H1 (cell line): ENCODE measurements at regions not wholly inside any gene's neighbourhood (a gene's known extent, or its start where the extent isn't known, plus 50 kb on each side); places are given as distances from the start of the nearest gene placed in this dataset.

Experiments used
- CTCF ChIA-PET: fragments of 300-600 bp; sonication (Branson Sonifier 250); formaldehyde crosslinking; loops from one replicate; lab custom pipeline; 2021; ENCODE audit not compliant: partially characterized antibody; lab: Charles Lee
- POLR2A ChIA-PET: fragments of 300-600 bp; sonication (Branson Sonifier 250); formaldehyde crosslinking; loops from one replicate; lab custom pipeline; 2021; ENCODE audit warnings: inconsistent platforms; ENCODE audit not compliant: partially characterized antibody; lab: Charles Lee
- DNase-seq, 2 experiments: peaks; one replicate each; pipeline versions ENCODE4 v3.0.0 to v3.0.0-alpha.2; 2010 to 2022; ENCODE audit warnings: low spot score in 2 of 2, low read depth in 1 of 2, mixed read lengths in 1 of 2
- FAIRE-seq: peaks from 2 replicates; lab custom pipeline; 2011; peaks lifted over from hg19 to GRCh38; lab: Jason Lieb, UNC
- H2AFZ ChIP-seq: 2 replicates; pipeline ENCODE4 v1.8.1; 2012; ENCODE audit warnings: low read length, inconsistent platforms
- H2AK5ac ChIP-seq: 2 replicates; pipeline ENCODE4 v1.6.1; 2013; ENCODE audit warnings: low read depth, low read length
- H2BK120ac ChIP-seq: replicated peaks from 2 replicates; pipeline ENCODE3; 2013; ENCODE audit warnings: low read depth, low read length, inconsistent platforms
- H2BK12ac ChIP-seq: 2 replicates; pipeline ENCODE4 v1.6.1; 2013; ENCODE audit warnings: low read depth, low read length
- H2BK15ac ChIP-seq: 2 replicates; pipeline ENCODE4 v1.6.1; 2013; ENCODE audit warnings: low read length
- H2BK20ac ChIP-seq: 2 replicates; pipeline ENCODE4 v1.6.1; 2013; ENCODE audit warnings: low read length
- H2BK5ac ChIP-seq: 2 replicates; pipeline ENCODE4 v1.6.1; 2013; ENCODE audit warnings: low read depth, low read length
- H3K14ac ChIP-seq: 2 replicates; pipeline ENCODE4 v1.6.1; 2013; ENCODE audit warnings: inconsistent platforms; ENCODE audit not compliant: insufficient read length
- H3K18ac ChIP-seq: 2 replicates; pipeline ENCODE4 v1.6.1; 2013; ENCODE audit warnings: low read length; ENCODE audit errors: extremely low read depth
- H3K23ac ChIP-seq: 2 replicates; pipeline ENCODE4 v1.6.1; 2013; ENCODE audit warnings: inconsistent platforms; ENCODE audit not compliant: insufficient read length
- H3K23me2 ChIP-seq: 2 replicates; pipeline ENCODE4 v1.6.1; 2013; ENCODE audit warnings: low read depth, low read length
- H3K27ac ChIP-seq: 2 replicates; pipeline ENCODE4 v1.6.1; 2011; ENCODE audit warnings: low read depth, low read length, inconsistent platforms
- H3K27me3 ChIP-seq, 4 experiments: replicated peaks in 1 of 4; 1 replicate in 1 of 4; 2 replicates in 3 of 4; pipeline versions ENCODE4 v1.6.1 to v1.8.1; 2011 to 2013; ENCODE audit warnings: low read length in 3 of 4, mild to moderate bottlenecking in 3 of 4, inconsistent platforms in 2 of 4, mixed read lengths in 2 of 4, moderate library complexity in 1 of 4; ENCODE audit not compliant: control insufficient read depth in 3 of 4, insufficient read depth in 3 of 4; ENCODE audit errors: extremely low read depth in 1 of 4
- H3K36me3 ChIP-seq, 4 experiments: 2 replicates each; pipeline versions ENCODE4 v1.6.1 to v1.8.1; 2011 to 2013; ENCODE audit warnings: mild to moderate bottlenecking in 4 of 4, low read length in 3 of 4, moderate library complexity in 2 of 4, control low read depth in 1 of 4, inconsistent platforms in 1 of 4; ENCODE audit not compliant: insufficient read depth in 4 of 4, control insufficient read depth in 2 of 4
- H3K4ac ChIP-seq: replicated peaks from 2 replicates; pipeline ENCODE3; 2013; ENCODE audit warnings: low read length, low read depth, mixed read lengths, inconsistent platforms; ENCODE audit not compliant: insufficient read length
- H3K4me1 ChIP-seq, 4 experiments: replicated peaks in 1 of 4; 1 replicate in 1 of 4; 2 replicates in 3 of 4; pipeline versions ENCODE4 v1.6.1 to v1.8.1; 2011 to 2013; ENCODE audit warnings: low read length in 3 of 4, inconsistent platforms in 2 of 4, mixed read lengths in 1 of 4; ENCODE audit not compliant: insufficient read depth in 4 of 4, control insufficient read depth in 3 of 4
- H3K4me2 ChIP-seq, 2 experiments: 2 replicates each; pipeline versions ENCODE4 v1.6.1 to v1.8.1; 2011 to 2013; ENCODE audit warnings: low read depth in 2 of 2, low read length in 2 of 2, control low read depth in 1 of 2, inconsistent platforms in 1 of 2, mild to moderate bottlenecking in 1 of 2; ENCODE audit not compliant: insufficient read depth in 1 of 2
- H3K4me3 ChIP-seq, 4 experiments: fragments of 200-600, 300-600 bp in 1 of 4; sonication (generic), shearing (Covaris generic), sonication (Bioruptor Twin) in 1 of 4; 2 replicates each; pipeline versions ENCODE4 v1.5.1 to v1.8.1; 2011 to 2016; ENCODE audit warnings: low read length in 4 of 4, low read depth in 3 of 4, control low read depth in 2 of 4, inconsistent platforms in 2 of 4, mild to moderate bottlenecking in 2 of 4, mixed read lengths in 1 of 4, moderate library complexity in 1 of 4; ENCODE audit not compliant: insufficient read depth in 2 of 4; ENCODE audit errors: extremely low read depth in 1 of 4
- H3K56ac ChIP-seq: replicated peaks from 2 replicates; pipeline ENCODE3; 2013; ENCODE audit warnings: low read depth, mild to moderate bottlenecking, mixed read lengths, low read length, inconsistent platforms; ENCODE audit not compliant: insufficient read length
- H3K79me1 ChIP-seq: 2 replicates; pipeline ENCODE4 v1.6.1; 2013; ENCODE audit warnings: low read depth, low read length, control low read depth
- H3K79me2 ChIP-seq, 2 experiments: 2 replicates each; pipeline versions ENCODE4 v1.6.1 to v1.8.1; 2012 to 2013; ENCODE audit warnings: low read length in 2 of 2, mild to moderate bottlenecking in 2 of 2, inconsistent platforms in 1 of 2; ENCODE audit not compliant: insufficient read depth in 2 of 2, control insufficient read depth in 1 of 2
- H3K9ac ChIP-seq, 4 experiments: replicated peaks in 1 of 4; 1 replicate in 1 of 4; 2 replicates in 3 of 4; pipeline versions ENCODE4 v1.6.1 to v1.8.1; 2011 to 2013; ENCODE audit warnings: low read depth in 3 of 4, low read length in 3 of 4, control low read depth in 2 of 4, mild to moderate bottlenecking in 2 of 4, moderate library complexity in 2 of 4, inconsistent platforms in 1 of 4; ENCODE audit errors: extremely low read depth in 1 of 4
- H3K9me3 ChIP-seq, 2 experiments: 2 replicates each; pipeline versions ENCODE4 v1.6.1 to v1.8.1; 2012 to 2013; ENCODE audit warnings: mild to moderate bottlenecking in 2 of 2, moderate library complexity in 2 of 2, control low read depth in 1 of 2, inconsistent platforms in 1 of 2, low read depth in 1 of 2, low read length in 1 of 2, mixed read lengths in 1 of 2; ENCODE audit not compliant: insufficient read depth in 2 of 2
- H4K20me1 ChIP-seq, 2 experiments: replicated peaks in 1 of 2; 2 replicates each; pipeline versions ENCODE3 to v1.8.1; 2011 to 2013; ENCODE audit warnings: inconsistent platforms in 2 of 2, low read length in 2 of 2, mild to moderate bottlenecking in 1 of 2; ENCODE audit not compliant: insufficient read depth in 2 of 2, control insufficient read depth in 1 of 2
- H4K5ac ChIP-seq: 2 replicates; pipeline ENCODE4 v1.6.1; 2013; ENCODE audit warnings: low read length, low read depth, mixed read lengths, inconsistent platforms; ENCODE audit not compliant: insufficient read length
- H4K8ac ChIP-seq: 2 replicates; pipeline ENCODE4 v1.8.0; 2013; ENCODE audit warnings: mild to moderate bottlenecking, moderate library complexity, low read length, inconsistent platforms; ENCODE audit not compliant: insufficient read depth; ENCODE audit errors: extremely low read depth
- H4K91ac ChIP-seq: replicated peaks from 2 replicates; pipeline ENCODE3; 2013; ENCODE audit warnings: low read length, mixed read lengths, inconsistent platforms; ENCODE audit not compliant: insufficient read length
- CHD1 ChIP-seq: IDR thresholded peaks from 2 replicates; pipeline ENCODE4 v1.6.1; 2012; ENCODE audit warnings: low read depth, low read length, improper control_type of control experiment
- CTBP2 ChIP-seq: IDR thresholded peaks from 2 replicates; pipeline ENCODE4 v1.7.0; 2011; ENCODE audit warnings: borderline replicate concordance, mild to moderate bottlenecking, moderate library complexity, mixed read lengths, low read length; ENCODE audit not compliant: insufficient read depth, insufficient read length
- CTCF ChIP-seq, 3 experiments: IDR thresholded peaks; 1 replicate in 2 of 3; 2 replicates in 1 of 3; pipeline versions ENCODE4 v1.5.1 to v1.6.1; 2011; ENCODE audit warnings: low read length in 3 of 3, mild to moderate bottlenecking in 3 of 3, inconsistent platforms in 2 of 3, low read depth in 1 of 3, moderate library complexity in 1 of 3; ENCODE audit not compliant: insufficient read depth in 1 of 3; ENCODE audit errors: control extremely low read depth in 1 of 3
- E2F6 ChIP-seq: IDR thresholded peaks from 2 replicates; pipeline ENCODE4 v1.6.1; 2012; ENCODE audit warnings: inconsistent platforms
- GTF2F1 ChIP-seq: IDR thresholded peaks from 2 replicates; pipeline ENCODE4 v1.6.1; 2012; ENCODE audit warnings: low read depth, low read length, improper control_type of control experiment, borderline replicate concordance
- RAD21 ChIP-seq, 2 experiments: IDR thresholded peaks in 1 of 2; conservative IDR thresholded peaks in 1 of 2; 2 replicates each; pipeline ENCODE4 v1.6.1; 2011; ENCODE audit warnings: low read depth in 2 of 2, low read length in 2 of 2, improper control_type of control experiment in 1 of 2, inconsistent platforms in 1 of 2, mild to moderate bottlenecking in 1 of 2, moderate library complexity in 1 of 2
- TCF12 ChIP-seq: IDR thresholded peaks from 2 replicates; pipeline ENCODE4 v1.6.1; 2011; ENCODE audit warnings: low read depth, mild to moderate bottlenecking, low read length
- whole genome bisulfite sequencing, 2 experiments: shearing (Covaris generic) in 1 of 2; methylation state at CpG; one replicate each; pipeline versions ENCODE4 v1.1.6 to v1.1.7; 2013 to 2015; ENCODE audit warnings: low lambda C conversion rate in 2 of 2, mixed read lengths in 2 of 2, inconsistent platforms in 1 of 2, low coverage in 1 of 2, missing lambda C conversion rate in 1 of 2; ENCODE audit not compliant: insufficient replicate concordance in 2 of 2, insufficient coverage in 1 of 2, insufficient read length in 1 of 2; ENCODE audit errors: extremely low coverage in 1 of 2, missing lambda C conversion rate in 1 of 2; 5-methylcytosine and 5-hydroxymethylcytosine counted together

- H2BK5ac ChIP-seq, result no peak overlapping the region
- no peaks in the 10 kb centered on the region for H3K79me2 ChIP-seq
- H3K36me3 ChIP-seq, result no peaks in the 10 kb centered on the region
- no peaks in the 10 kb centered on the region for H3K9me3 ChIP-seq
- H3K23ac ChIP-seq, result no peak overlapping the region
- H3K4me1 ChIP-seq, result no peaks in the 10 kb centered on the region
- DNase-seq (no peak), FAIRE-seq (no peak)
- H4K5ac ChIP-seq, result no peak overlapping the region
- no peak overlapping the region for H2AK5ac ChIP-seq
- TF ChIP-seq CTCF (IDR thresholded peaks at IDR 0.05; ENCODE audit: control extremely low read depth in 1 of 3, insufficient read depth in 1 of 3, low read depth in 1 of 3, low read length in 3 of 3) (peak in 1 of 3 experiments; percentile 4; a peak in 2 of 4 replicates), CHD1 (no peak), TCF12 (no peak), GTF2F1 (no peak), E2F6 (no peak), CTBP2 (no peak), RAD21 (IDR thresholded peaks at IDR 0.05 in 1 of 2, conservative IDR thresholded peaks at IDR 0.05 in 1 of 2; ENCODE audit: low read depth in 2 of 2, low read length in 2 of 2) (peak in 1 of 2 experiments; percentile 35; a peak in 2 of 4 replicates)
- H4K8ac ChIP-seq, result no peak overlapping the region
- no peak overlapping the region for H2BK15ac ChIP-seq
- H3K4ac ChIP-seq, result no peak overlapping the region
- H3K4me2 ChIP-seq, result no peak overlapping the region
- H4K91ac ChIP-seq, result no peak overlapping the region
- no peak overlapping the region for H2AFZ ChIP-seq
- no peak overlapping the region for H2BK120ac ChIP-seq
- no peaks in the 10 kb centered on the region for H4K20me1 ChIP-seq
- H3K79me1 ChIP-seq, result no peaks in the 10 kb centered on the region
- H3K23me2 ChIP-seq, result no peaks in the 10 kb centered on the region
- H3K27ac ChIP-seq, result no peak overlapping the region
- no peak overlapping the region for H2BK20ac ChIP-seq
- H3K27me3 ChIP-seq, result no peaks in the 10 kb centered on the region
- no peak overlapping the region for H2BK12ac ChIP-seq
- H3K18ac ChIP-seq, result no peak overlapping the region
- H3K9ac ChIP-seq, result no peak overlapping the region
- no peak overlapping the region for H3K4me3 ChIP-seq
- WGBS, 2 experiments, result 93% methylated on average over 4 of the region's 4 CpGs; no CpG with 5 or more reads in 1 of the 2 experiments
- no peak overlapping the region for H3K14ac ChIP-seq
- ChIA-PET POLR2A (no interaction called here), CTCF (interaction anchor here (0.8 kb wide), 1 partner anchor 257 kb away, joined by 3 read pairs; no protein-coding TSS in a partner anchor)
- H3K56ac ChIP-seq, result no peak overlapping the region
Measured at GRCh38 chr14:39956372-39956771, 524.1 kb upstream of the FBXO33 start.
